ENCODE measurements at regions not wholly inside any gene's neighbourhood (a gene's known extent, or its start where the extent isn't known, plus 50 kb on each side); places are given as distances from the start of the nearest gene placed in this dataset.

DNA sequence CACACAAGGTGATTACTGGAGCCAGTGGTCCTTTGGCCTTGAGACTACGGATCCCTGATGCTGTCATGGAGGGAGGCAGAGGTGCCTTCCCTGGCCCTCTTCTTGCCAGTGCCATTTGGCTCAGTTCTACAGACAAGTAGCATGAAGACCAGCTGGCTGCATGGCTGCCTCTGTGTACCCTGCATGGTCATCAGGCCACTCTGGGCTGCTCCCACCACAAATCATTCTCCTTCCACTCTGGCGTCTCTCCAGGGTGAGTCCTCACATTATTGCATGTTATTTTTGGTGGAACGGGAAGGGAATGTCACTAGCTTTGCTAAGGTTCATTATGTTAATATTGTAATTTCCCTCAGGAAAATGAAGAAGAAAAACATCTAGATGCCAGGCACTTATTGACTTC is 229.8 kb downstream of the VAPA start:
- Histone ChIP-seq H4K20me1 (ENCODE audit: control insufficient read depth, insufficient read depth, insufficient read length) (no peaks in the 10 kb centered on the region), H3K79me1 (ENCODE audit: insufficient read depth, low read depth, low read length, poor library complexity, severe bottlenecking) (no peaks in the 10 kb centered on the region), H3K56ac (ENCODE audit: insufficient read length, low read depth, low read length) (no peak overlapping the region), H4K91ac (ENCODE audit: insufficient read length, low read depth, low read length) (no peak overlapping the region), H3K27me3 (ENCODE audit: insufficient read depth, low read length) (no peaks in the 10 kb centered on the region), H3K9me3 (ENCODE audit: control insufficient read depth, low read depth, low read length) (no peaks in the 10 kb centered on the region), H2BK120ac (ENCODE audit: low read depth, low read length, poor library complexity, severe bottlenecking) (no peak overlapping the region), H2BK15ac (ENCODE audit: low read depth, low read length) (no peak overlapping the region), H3K23me2 (ENCODE audit: insufficient read length, low read depth, low read length, poor library complexity, severe bottlenecking) (no peaks in the 10 kb centered on the region), H3K23ac (ENCODE audit: insufficient read length, low read depth, low read length) (no peak overlapping the region), H3K18ac (ENCODE audit: insufficient read length, low read depth, low read length) (no peak overlapping the region), H4K5ac (ENCODE audit: insufficient read length, low read depth, low read length) (no peak overlapping the region), H2BK5ac (ENCODE audit: insufficient read length, low read length) (no peak overlapping the region), H3T11ph (ENCODE audit: low read length) (no peak overlapping the region), H2AFZ (ENCODE audit: low read length) (no peak overlapping the region), H3K9ac (ENCODE audit: extremely low read depth, insufficient read length, low read length) (no peak overlapping the region), H3K4me1 (ENCODE audit: insufficient read depth, low read length) (peaks cover 5% of the 10 kb centered on the region; the same call in 1 of the 2 replicates), H2BK12ac (ENCODE audit: insufficient read length, low read depth, low read length) (no peak overlapping the region), H4K8ac (replicated peaks; ENCODE audit: insufficient read length, low read depth, low read length) (no peak overlapping the region), H3K79me2 (ENCODE audit: insufficient read depth, low read length) (no peaks in the 10 kb centered on the region), H2BK20ac (ENCODE audit: low read depth, low read length, poor library complexity, severe bottlenecking) (no peak overlapping the region), H3K4ac (ENCODE audit: low read depth, low read length) (no peak overlapping the region), H3K14ac (ENCODE audit: insufficient read depth, low read length) (no peak overlapping the region), H3K4me2 (ENCODE audit: insufficient read depth, insufficient read length, low read length) (no peak overlapping the region), H2AK5ac (ENCODE audit: insufficient read length, low read length) (no peak overlapping the region), H3K27ac (ENCODE audit: insufficient read length, low read depth, low read length) (no peak overlapping the region)
- no CpG with 5 or more reads among the region's 3 CpGs for WGBS (ENCODE audit: extremely low coverage, insufficient read length, low lambda C conversion rate)
- H3K27me3 Mint-ChIP-seq (ENCODE audit: low read depth) = peaks cover 2% of the 10 kb centered on the region; the same call in 1 of the 2 replicates
- H3K4me1 Mint-ChIP-seq = peaks cover 40 to 43% of the 10 kb centered on the region in 2 experiments
- H3K4me3 Mint-ChIP-seq = no peak overlapping the region
- TF ChIP-seq, protein P1, sequence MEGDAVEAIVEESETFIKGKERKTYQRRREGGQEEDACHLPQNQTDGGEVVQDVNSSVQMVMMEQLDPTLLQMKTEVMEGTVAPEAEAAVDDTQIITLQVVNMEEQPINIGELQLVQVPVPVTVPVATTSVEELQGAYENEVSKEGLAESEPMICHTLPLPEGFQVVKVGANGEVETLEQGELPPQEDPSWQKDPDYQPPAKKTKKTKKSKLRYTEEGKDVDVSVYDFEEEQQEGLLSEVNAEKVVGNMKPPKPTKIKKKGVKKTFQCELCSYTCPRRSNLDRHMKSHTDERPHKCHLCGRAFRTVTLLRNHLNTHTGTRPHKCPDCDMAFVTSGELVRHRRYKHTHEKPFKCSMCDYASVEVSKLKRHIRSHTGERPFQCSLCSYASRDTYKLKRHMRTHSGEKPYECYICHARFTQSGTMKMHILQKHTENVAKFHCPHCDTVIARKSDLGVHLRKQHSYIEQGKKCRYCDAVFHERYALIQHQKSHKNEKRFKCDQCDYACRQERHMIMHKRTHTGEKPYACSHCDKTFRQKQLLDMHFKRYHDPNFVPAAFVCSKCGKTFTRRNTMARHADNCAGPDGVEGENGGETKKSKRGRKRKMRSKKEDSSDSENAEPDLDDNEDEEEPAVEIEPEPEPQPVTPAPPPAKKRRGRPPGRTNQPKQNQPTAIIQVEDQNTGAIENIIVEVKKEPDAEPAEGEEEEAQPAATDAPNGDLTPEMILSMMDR (conservative IDR thresholded peaks at IDR 0.05) = no peak
- H3K27ac Mint-ChIP-seq = no peak overlapping the region
- DNase-seq = no peak
- no peaks in the 10 kb centered on the region; a peak in 1 of 7 replicates for H3K36me3 Mint-ChIP-seq (ENCODE audit: insufficient read depth in 1 of 3, low read depth in 3 of 3)
- no peaks in the 10 kb centered on the region for H3K9me3 Mint-ChIP-seq

All from H9 (cell line).